ENCODE measurements at regions not wholly inside any gene's neighbourhood (a gene's known extent, or its start where the extent isn't known, plus 50 kb on each side); places are given as distances from the start of the nearest gene placed in this dataset.

GRCh38 chr2:187686416-187687024 lies 132.3 kb upstream of the TFPI start:
- TF ChIP-seq CTCF (IDR thresholded peaks at IDR 0.05), result no peak
- TF ChIP-seq POLR2A (IDR thresholded peaks at IDR 0.05), result no peak
- no peak for TF ChIP-seq POLR2AphosphoS5 (IDR thresholded peaks at IDR 0.05)
